ENCODE measurements at regions not wholly inside any gene's neighbourhood (a gene's known extent, or its start where the extent isn't known, plus 50 kb on each side); places are given as distances from the start of the nearest gene placed in this dataset.

- peaks cover 4% of the 10 kb centered on the region for H3K27me3 ChIP-seq
- H3K27ac ChIP-seq = no peak overlapping the region
- TF ChIP-seq CTCF (IDR thresholded peaks at IDR 0.05) = no peak
- H3K4me3 ChIP-seq (ENCODE audit: low read depth in 1 of 2, low read length in 1 of 2) = no peak overlapping the region
- H3K4me1 ChIP-seq (ENCODE audit: control insufficient read depth in 1 of 2, insufficient read depth in 1 of 2, low read depth in 1 of 2, low read length in 1 of 2) = no peaks in the 10 kb centered on the region
- no peaks in the 10 kb centered on the region for H3K9me3 ChIP-seq
- H3K36me3 ChIP-seq = no peaks in the 10 kb centered on the region
These were observed 81.5 kb upstream of the KCNMB2 start for GRCh38 chr3:178454726-178455125.

- Histone ChIP-seq H3K9me3 (no peaks in the 10 kb centered on the region), H3K27me3 (peaks cover 4% of the 10 kb centered on the region)
- TF ChIP-seq CTCF (IDR thresholded peaks at IDR 0.05) = no peak
These were observed 81.0 kb upstream of the KCNMB2 start for GRCh38 chr3:178455226-178455625.

GRCh38 chr3:178455946-178456345, 80.3 kb upstream of the KCNMB2 start:
- peaks cover 4% of the 10 kb centered on the region for H3K27me3 ChIP-seq
- H3K4me1 ChIP-seq (ENCODE audit: control insufficient read depth in 1 of 2, insufficient read depth in 1 of 2, low read depth in 1 of 2, low read length in 1 of 2) = no peaks in the 10 kb centered on the region
- no peaks in the 10 kb centered on the region for H3K36me3 ChIP-seq
- no peaks in the 10 kb centered on the region for H3K9me3 ChIP-seq
- H3K4me3 ChIP-seq (ENCODE audit: low read depth in 1 of 2, low read length in 1 of 2) = no peak overlapping the region
- TF ChIP-seq CTCF (IDR thresholded peaks at IDR 0.05) = no peak
- no peak overlapping the region for H3K27ac ChIP-seq

More at GRCh38 chr3:178455226-178455625, 81.0 kb upstream of the KCNMB2 start:
- no peaks in the 10 kb centered on the region for H3K4me1 ChIP-seq (ENCODE audit: control insufficient read depth in 1 of 2, insufficient read depth in 1 of 2, low read depth in 1 of 2, low read length in 1 of 2)
- no peak overlapping the region for H3K4me3 ChIP-seq (ENCODE audit: low read depth in 1 of 2, low read length in 1 of 2)
- H3K27ac ChIP-seq = no peak overlapping the region
- H3K36me3 ChIP-seq = no peaks in the 10 kb centered on the region

GRCh38 chr3:178456621-178457285, 79.5 kb upstream of the KCNMB2 start:
- no peak for TF ChIP-seq CTCF (IDR thresholded peaks at IDR 0.05)
- Histone ChIP-seq H3K27me3 (peaks cover 1% of the 10 kb centered on the region), H3K36me3 (no peaks in the 10 kb centered on the region), H3K4me1 (ENCODE audit: control insufficient read depth in 1 of 2, insufficient read depth in 1 of 2, low read depth in 1 of 2, low read length in 1 of 2) (no peaks in the 10 kb centered on the region), H3K4me3 (ENCODE audit: low read depth in 1 of 2, low read length in 1 of 2) (no peak overlapping the region), H3K27ac (no peak overlapping the region), H3K9me3 (no peaks in the 10 kb centered on the region)

- Histone ChIP-seq H3K4me1 (ENCODE audit: control insufficient read depth in 1 of 2, insufficient read depth in 1 of 2, low read depth in 1 of 2, low read length in 1 of 2) (no peaks in the 10 kb centered on the region), H3K27me3 (no peaks in the 10 kb centered on the region), H3K4me3 (ENCODE audit: low read depth in 1 of 2, low read length in 1 of 2) (no peak overlapping the region), H3K27ac (no peak overlapping the region), H3K9me3 (no peaks in the 10 kb centered on the region), H3K36me3 (no peaks in the 10 kb centered on the region)
- TF ChIP-seq CTCF (IDR thresholded peaks at IDR 0.05) = no peak
These were observed 78.7 kb upstream of the KCNMB2 start for GRCh38 chr3:178457511-178457910.
